Ovary (tissue), 7 donors: ENCODE measurements at regions not wholly inside any gene's neighbourhood (a gene's known extent, or its start where the extent isn't known, plus 50 kb on each side); places are given as distances from the start of the nearest gene placed in this dataset.

Experiments
- DNase-seq, 5 donors: peaks; one replicate each; pipeline ENCODE4 v3.0.0-alpha.2; 2019 to 2020
- H3K27ac ChIP-seq, 2 donors: fragments of 200-600 bp; one replicate each; pipeline versions ENCODE4 v1.5.1 to v1.8.0; 2019 to 2022
- H3K27me3 ChIP-seq: fragments of 200-600 bp; one replicate; pipeline ENCODE4 v1.8.0; 2022
- H3K36me3 ChIP-seq: fragments of 200-600 bp; sonication (generic); one replicate; pipeline ENCODE4 v1.5.1; 2019
- H3K4me1 ChIP-seq: one replicate; pipeline ENCODE4 v1.8.1; 2013; ENCODE audit warnings: mild to moderate bottlenecking, moderate library complexity; ENCODE audit not compliant: insufficient read depth
- H3K4me3 ChIP-seq: fragments of 200-600 bp; sonication (generic); one replicate; pipeline ENCODE4 v1.5.1; 2017
- H3K9me3 ChIP-seq, 2 donors: fragments of 200-600 bp in 1 of 2; sonication (generic) in 1 of 2; one replicate each; pipeline versions ENCODE4 v1.5.1 to v1.8.1; 2013 to 2019; ENCODE audit warnings: mild to moderate bottlenecking in 1 of 2, moderate library complexity in 1 of 2
- EP300 ChIP-seq: sonication (generic); formaldehyde crosslinking; IDR thresholded peaks from one replicate; pipeline ENCODE4 v1.6.1; 2017; ENCODE audit warnings: antibody characterized with exemption
- POLR2A ChIP-seq: fragments of 450-650 bp; IDR thresholded peaks from one replicate; pipeline ENCODE4 v1.6.1; 2017; ENCODE audit warnings: antibody characterized with exemption, mild to moderate bottlenecking, moderate library complexity
- WGBS, 3 donors: extraction: QIAGEN DNeasy Blood & Tissue Kit in 1 of 3; methylation state at CpG; one replicate each; pipeline versions ENCODE4 v1.1.5 to v1.1.7; 2013 to 2017; 5-methylcytosine and 5-hydroxymethylcytosine counted together
- intact Hi-C, 4 donors: fragments of 100-400 bp; cut with DNase I; formaldehyde crosslinking; loops; one replicate each; pipeline versions ENCODE4 v1.11.0 to v1.15.1; 2022 to 2023
- TF ChIP-seq, protein P1 (sequence below), 3 donors: fragments of 450-650 bp in 2 of 3; fragments of 200-600 bp in 1 of 3; IDR thresholded peaks; one replicate each; pipeline versions ENCODE4 v1.5.1 to v1.8.0; 2016 to 2022; ENCODE audit warnings: antibody characterized with exemption in 3 of 3, mild to moderate bottlenecking in 1 of 3
- donor health status: DM: no; HTN: no; CAD: no; lungs with moderate emphysema.
- donor health status: DM: no; HTN: no; CAD: no.
- donor health status: Bipolar disorder and iron deficiency.
- donor health status: DM: no; HTN: no; CAD: no.
- donor health status: DM: yes; HTN: yes; CAD: no.

GRCh38 chr9:3066591-3066990, 222.7 kb upstream of the PUM3 start:
- Histone ChIP-seq H3K27ac (no peak overlapping the region), H3K9me3 (no peaks in the 10 kb centered on the region), H3K4me3 (no peak overlapping the region), H3K27me3 (no peaks in the 10 kb centered on the region), H3K4me1 (no peaks in the 10 kb centered on the region), H3K36me3 (no peaks in the 10 kb centered on the region)
- WGBS, 3 donors, result 0 to 3% (median 3%) methylated on average over 1 of the region's 1 CpG
- intact Hi-C loops, result no loop called here
- TF ChIP-seq, protein P1, sequence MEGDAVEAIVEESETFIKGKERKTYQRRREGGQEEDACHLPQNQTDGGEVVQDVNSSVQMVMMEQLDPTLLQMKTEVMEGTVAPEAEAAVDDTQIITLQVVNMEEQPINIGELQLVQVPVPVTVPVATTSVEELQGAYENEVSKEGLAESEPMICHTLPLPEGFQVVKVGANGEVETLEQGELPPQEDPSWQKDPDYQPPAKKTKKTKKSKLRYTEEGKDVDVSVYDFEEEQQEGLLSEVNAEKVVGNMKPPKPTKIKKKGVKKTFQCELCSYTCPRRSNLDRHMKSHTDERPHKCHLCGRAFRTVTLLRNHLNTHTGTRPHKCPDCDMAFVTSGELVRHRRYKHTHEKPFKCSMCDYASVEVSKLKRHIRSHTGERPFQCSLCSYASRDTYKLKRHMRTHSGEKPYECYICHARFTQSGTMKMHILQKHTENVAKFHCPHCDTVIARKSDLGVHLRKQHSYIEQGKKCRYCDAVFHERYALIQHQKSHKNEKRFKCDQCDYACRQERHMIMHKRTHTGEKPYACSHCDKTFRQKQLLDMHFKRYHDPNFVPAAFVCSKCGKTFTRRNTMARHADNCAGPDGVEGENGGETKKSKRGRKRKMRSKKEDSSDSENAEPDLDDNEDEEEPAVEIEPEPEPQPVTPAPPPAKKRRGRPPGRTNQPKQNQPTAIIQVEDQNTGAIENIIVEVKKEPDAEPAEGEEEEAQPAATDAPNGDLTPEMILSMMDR (IDR thresholded peaks at IDR 0.05), result no peak
- no peak for TF ChIP-seq POLR2A
- no peak for TF ChIP-seq EP300
- no peak for DNase-seq

DNA sequence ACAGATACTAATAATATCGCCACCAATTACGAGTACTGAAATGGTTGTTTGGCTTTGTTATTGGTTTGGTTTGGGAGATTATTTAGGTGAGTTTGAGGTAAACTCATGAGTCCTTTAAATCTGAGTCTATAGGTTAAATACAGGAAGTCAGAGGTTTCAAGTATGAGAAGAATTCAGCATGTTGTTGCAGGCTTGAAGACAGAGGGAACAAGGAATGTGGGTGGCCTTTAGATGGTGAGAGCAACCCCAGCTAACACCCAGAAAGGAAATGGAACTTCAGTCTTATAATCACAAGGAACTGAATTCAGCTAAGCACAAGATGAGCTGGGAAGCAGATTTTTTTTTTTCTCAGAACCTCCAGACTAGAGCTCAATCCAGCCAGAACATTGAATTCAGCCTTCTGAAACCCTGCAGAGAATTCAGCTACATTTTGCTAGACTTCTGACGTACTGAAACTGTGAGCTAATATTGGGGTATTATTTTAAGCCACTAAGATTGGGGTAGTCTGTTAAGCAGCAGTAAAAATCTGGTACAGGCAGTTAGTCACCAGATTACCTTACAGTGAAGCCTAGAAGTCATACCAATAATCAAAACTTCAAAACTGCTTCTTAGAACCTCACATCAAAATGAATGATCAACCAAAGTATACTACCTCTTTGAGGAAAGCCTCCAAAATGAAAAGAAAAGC, 216.0 kb upstream of the PUM3 start:
- Histone ChIP-seq H3K27ac (no peak overlapping the region), H3K36me3 (no peaks in the 10 kb centered on the region), H3K4me1 (no peaks in the 10 kb centered on the region), H3K4me3 (no peak overlapping the region), H3K27me3 (no peaks in the 10 kb centered on the region), H3K9me3 (no peaks in the 10 kb centered on the region)
- DNase-seq, result no peak
- TF ChIP-seq, protein P1 (IDR thresholded peaks at IDR 0.05), result no peak
- TF ChIP-seq POLR2A (no peak), EP300 (no peak)
- intact Hi-C loops, result loop anchor here in 1 of 4 donors (10.0 kb wide), 1 partner anchor 55 kb away; no protein-coding TSS in a partner anchor
- 81 to 88% (median 86%) methylated on average over 3 of the region's 3 CpGs for WGBS, 3 donors

DNA sequence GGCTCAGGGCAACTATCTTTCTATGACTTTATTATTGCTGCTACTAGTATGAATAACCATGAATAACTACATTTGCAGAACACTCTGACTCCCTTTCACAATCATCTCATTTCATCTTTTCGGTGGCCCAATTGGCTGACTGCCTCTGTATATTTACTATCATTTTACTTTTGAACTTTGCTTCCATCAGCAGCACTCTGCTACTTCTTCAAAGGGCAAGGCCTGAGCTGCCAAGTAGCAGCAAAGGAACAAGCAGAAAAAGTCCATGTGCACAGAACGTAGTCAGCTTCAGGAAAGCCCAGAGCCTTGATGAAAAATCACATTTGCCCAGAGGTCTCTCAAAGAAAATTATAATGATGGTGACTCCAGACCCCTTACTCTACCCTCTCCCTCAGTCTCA, 214.5 kb upstream of the PUM3 start:
- no peaks in the 10 kb centered on the region for H3K4me1 ChIP-seq
- TF ChIP-seq, protein P1 (IDR thresholded peaks at IDR 0.05), result no peak
- TF ChIP-seq EP300 (no peak), POLR2A (no peak)
- H3K9me3 ChIP-seq, result no peaks in the 10 kb centered on the region
- 62 to 78% (median 75%) methylated on average over 2 of the region's 2 CpGs for WGBS, 3 donors
- intact Hi-C loops, result loop anchor here in 1 of 4 donors (10.0 kb wide), 1 partner anchor 56 kb away; no protein-coding TSS in a partner anchor
- no peaks in the 10 kb centered on the region for H3K36me3 ChIP-seq
- no peak for DNase-seq
- no peak overlapping the region for H3K4me3 ChIP-seq
- H3K27me3 ChIP-seq, result no peaks in the 10 kb centered on the region
- no peak overlapping the region for H3K27ac ChIP-seq

GRCh38 chr9:3054017-3054586, 210.2 kb upstream of the PUM3 start:
- 65 to 87% (median 71%) methylated on average over 6 of the region's 6 CpGs for WGBS, 3 donors
- no peak for TF ChIP-seq POLR2A
- TF ChIP-seq, protein P1 (IDR thresholded peaks at IDR 0.05), result no peak
- TF ChIP-seq EP300, result no peak
- Histone ChIP-seq H3K4me3 (no peak overlapping the region), H3K27me3 (no peaks in the 10 kb centered on the region), H3K4me1 (no peaks in the 10 kb centered on the region), H3K36me3 (no peaks in the 10 kb centered on the region), H3K27ac (no peak overlapping the region), H3K9me3 (no peaks in the 10 kb centered on the region)
- DNase-seq, result no peak
- intact Hi-C loops, result loop anchor here in 1 of 4 donors (10.0 kb wide), 1 partner anchor 61 kb away; no protein-coding TSS in a partner anchor
